UCSD-AML1 (cell line): ENCODE measurements at regions not wholly inside any gene's neighbourhood (a gene's known extent, or its start where the extent isn't known, plus 50 kb on each side); places are given as distances from the start of the nearest gene placed in this dataset.

ENCODE experiments used
- DNase-seq: peaks from one replicate; lab custom pipeline; 2025; ENCODE audit not compliant: unreplicated experiment; lab: John Stamatoyannopoulos, UW

- DNase-seq: no peak
Observed at GRCh38 chr10:107701943-107702342, 537.4 kb upstream of the SORCS1 start.

GRCh38 chr10:107692072-107692471 is 527.6 kb upstream of the SORCS1 start:
- no peak for DNase-seq

- no peak for DNase-seq
Observed at GRCh38 chr10:107689323-107689722, 524.8 kb upstream of the SORCS1 start.

GRCh38 chr10:107687701-107688100 is 523.2 kb upstream of the SORCS1 start:
- no peak for DNase-seq

- peak; percentile 33 for DNase-seq
Observed at GRCh38 chr10:107686095-107686494, 521.6 kb upstream of the SORCS1 start.

GRCh38 chr10:107671960-107672359 is 507.5 kb upstream of the SORCS1 start:
- DNase-seq: no peak

GRCh38 chr10:107666214-107666613 is 501.7 kb upstream of the SORCS1 start:
- no peak for DNase-seq

- DNase-seq: no peak
Observed at GRCh38 chr10:107665459-107665858, 501.0 kb upstream of the SORCS1 start.

- no peak for DNase-seq
Observed at GRCh38 chr10:107657851-107658250, 493.3 kb upstream of the SORCS1 start.

- DNase-seq: no peak
Observed at GRCh38 chr10:107656932-107657331, 492.4 kb upstream of the SORCS1 start.

GRCh38 chr10:107653832-107654287 is 489.4 kb upstream of the SORCS1 start:
- DNase-seq: no peak

- no peak for DNase-seq
Observed at GRCh38 chr10:107650939-107651338, 486.4 kb upstream of the SORCS1 start.

- no peak for DNase-seq
Observed at GRCh38 chr10:107649249-107649648, 484.7 kb upstream of the SORCS1 start.

GRCh38 chr10:107647462-107647861 is 483.0 kb upstream of the SORCS1 start:
- no peak for DNase-seq

- no peak for DNase-seq
Observed at GRCh38 chr10:107631876-107632275, 467.4 kb upstream of the SORCS1 start.

- DNase-seq: no peak
Observed at GRCh38 chr10:107626862-107627261, 462.4 kb upstream of the SORCS1 start.

- DNase-seq: no peak
Observed at GRCh38 chr10:107623292-107623691, 458.8 kb upstream of the SORCS1 start.

GRCh38 chr10:107619139-107619538 is 454.6 kb upstream of the SORCS1 start:
- DNase-seq: no peak

GRCh38 chr10:107618504-107618994 is 454.0 kb upstream of the SORCS1 start:
- no peak for DNase-seq

GRCh38 chr10:107616463-107617410 is 452.2 kb upstream of the SORCS1 start:
- no peak for DNase-seq

GRCh38 chr10:107616031-107616430 is 451.5 kb upstream of the SORCS1 start:
- DNase-seq: no peak

GRCh38 chr10:107614939-107615685 is 450.6 kb upstream of the SORCS1 start:
- DNase-seq: no peak
